ENCODE measurements at regions not wholly inside any gene's neighbourhood (a gene's known extent, or its start where the extent isn't known, plus 50 kb on each side); places are given as distances from the start of the nearest gene placed in this dataset.

DNA sequence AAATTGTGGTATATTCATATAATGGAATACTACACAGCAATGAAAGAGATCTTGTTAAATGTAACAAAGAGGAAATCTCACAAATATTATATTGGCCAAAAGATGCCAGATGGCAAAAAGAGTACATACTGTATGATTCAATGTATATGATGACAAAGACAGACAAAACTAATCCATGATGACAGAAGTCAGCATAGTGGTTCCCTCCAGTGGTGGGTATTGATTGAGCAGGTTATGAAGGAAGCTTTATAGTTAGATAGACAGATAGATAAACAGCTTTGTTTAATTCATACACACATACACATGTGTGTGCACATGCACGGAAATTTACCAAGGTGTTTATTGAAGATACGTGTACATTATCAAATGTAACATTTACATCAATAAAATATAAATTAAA, 74.4 kb upstream of the SMIM36 start:
- no peaks in the 10 kb centered on the region for H3K27me3 ChIP-seq (ENCODE audit: low read length)
- TF ChIP-seq, protein P1, sequence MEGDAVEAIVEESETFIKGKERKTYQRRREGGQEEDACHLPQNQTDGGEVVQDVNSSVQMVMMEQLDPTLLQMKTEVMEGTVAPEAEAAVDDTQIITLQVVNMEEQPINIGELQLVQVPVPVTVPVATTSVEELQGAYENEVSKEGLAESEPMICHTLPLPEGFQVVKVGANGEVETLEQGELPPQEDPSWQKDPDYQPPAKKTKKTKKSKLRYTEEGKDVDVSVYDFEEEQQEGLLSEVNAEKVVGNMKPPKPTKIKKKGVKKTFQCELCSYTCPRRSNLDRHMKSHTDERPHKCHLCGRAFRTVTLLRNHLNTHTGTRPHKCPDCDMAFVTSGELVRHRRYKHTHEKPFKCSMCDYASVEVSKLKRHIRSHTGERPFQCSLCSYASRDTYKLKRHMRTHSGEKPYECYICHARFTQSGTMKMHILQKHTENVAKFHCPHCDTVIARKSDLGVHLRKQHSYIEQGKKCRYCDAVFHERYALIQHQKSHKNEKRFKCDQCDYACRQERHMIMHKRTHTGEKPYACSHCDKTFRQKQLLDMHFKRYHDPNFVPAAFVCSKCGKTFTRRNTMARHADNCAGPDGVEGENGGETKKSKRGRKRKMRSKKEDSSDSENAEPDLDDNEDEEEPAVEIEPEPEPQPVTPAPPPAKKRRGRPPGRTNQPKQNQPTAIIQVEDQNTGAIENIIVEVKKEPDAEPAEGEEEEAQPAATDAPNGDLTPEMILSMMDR (IDR thresholded peaks at IDR 0.05; ENCODE audit: insufficient read depth, low read length, poor library complexity, severe bottlenecking): no peak

DNA sequence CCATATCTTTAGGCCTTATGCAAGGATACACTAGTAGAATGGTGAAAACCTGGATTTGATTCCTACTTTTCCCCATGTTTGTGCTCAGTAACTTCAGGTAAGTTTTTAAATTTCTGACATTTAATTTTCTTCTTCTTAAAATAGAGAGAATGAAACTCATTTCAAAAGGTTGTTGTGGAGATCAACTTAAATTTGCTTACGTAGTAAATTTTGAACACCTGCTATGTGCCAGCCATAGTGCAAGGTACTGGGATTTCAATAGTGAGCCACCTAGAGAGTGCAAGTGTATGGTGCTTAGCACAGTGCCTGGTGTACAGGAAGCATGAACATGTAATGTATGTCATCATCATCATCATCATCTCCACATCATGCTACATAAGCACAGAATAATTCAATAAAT, 73.6 kb upstream of the SMIM36 start:
- Histone ChIP-seq H3K27ac (ENCODE audit: low read depth, low read length) (no peak overlapping the region), H3F3A (ENCODE audit: insufficient read depth) (no peaks in the 10 kb centered on the region)

More for the DNA sequence above, 74.4 kb upstream of the SMIM36 start:
- H3F3A ChIP-seq (ENCODE audit: insufficient read depth): no peaks in the 10 kb centered on the region
- no peaks in the 10 kb centered on the region for H3K9me3 ChIP-seq (ENCODE audit: insufficient read depth, low read length)
- no peak overlapping the region for H3K27ac ChIP-seq (ENCODE audit: low read depth, low read length)
- H4K20me1 ChIP-seq (ENCODE audit: low read depth, low read length): no peaks in the 10 kb centered on the region
- H3K9me2 ChIP-seq (replicated peaks; ENCODE audit: insufficient read depth, low read length): no peaks in the 10 kb centered on the region
- H3K36me3 ChIP-seq (ENCODE audit: low read length): no peaks in the 10 kb centered on the region
- no peaks in the 10 kb centered on the region for H3K79me2 ChIP-seq (ENCODE audit: insufficient read depth, low read length)
- H3K9ac ChIP-seq (ENCODE audit: low read length): no peak overlapping the region
- no peak overlapping the region for H3K4me3 ChIP-seq (ENCODE audit: insufficient read depth, low read length, poor library complexity, severe bottlenecking)
- no peak overlapping the region for H2AFZ ChIP-seq (ENCODE audit: low read depth, low read length, severe bottlenecking)
- no peak overlapping the region for H3K4me2 ChIP-seq (ENCODE audit: low read depth, low read length, poor library complexity, severe bottlenecking)

DNA sequence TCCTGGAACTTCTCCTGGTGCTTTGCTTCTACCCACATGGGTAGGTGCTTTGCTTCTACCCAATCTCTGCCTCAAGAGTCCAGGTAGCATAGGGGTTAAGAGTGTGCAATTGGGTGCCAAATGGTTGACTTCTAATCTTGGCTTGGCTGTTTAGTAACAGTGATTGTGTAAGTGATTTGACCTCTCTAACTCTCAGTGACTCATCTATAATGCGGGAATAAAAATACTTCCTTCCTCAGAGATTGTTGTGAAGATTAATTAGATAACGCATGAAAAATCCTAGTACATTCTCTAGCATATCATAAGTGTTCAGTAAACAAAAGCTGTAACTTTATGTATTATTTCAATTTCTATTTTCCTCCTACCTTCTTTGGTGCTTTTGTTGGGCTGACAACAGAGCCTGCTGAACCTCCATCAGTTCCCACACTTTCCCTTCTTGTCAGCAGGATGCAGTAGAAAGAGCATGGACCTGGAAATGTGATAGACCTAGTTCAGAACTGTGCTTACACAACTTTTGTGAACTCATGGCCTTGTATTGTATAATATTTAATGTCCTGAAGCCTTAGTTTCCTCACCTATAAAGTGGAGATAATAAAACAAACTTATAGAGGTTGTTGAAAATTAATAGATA, 72.9 kb upstream of the SMIM36 start:
- no peaks in the 10 kb centered on the region for H3F3A ChIP-seq (ENCODE audit: insufficient read depth)
- H3K27ac ChIP-seq (ENCODE audit: low read depth, low read length): no peak overlapping the region
- H3K36me3 ChIP-seq (ENCODE audit: low read length): no peaks in the 10 kb centered on the region
- H3K79me2 ChIP-seq (ENCODE audit: insufficient read depth, low read length): no peaks in the 10 kb centered on the region
- H3K27me3 ChIP-seq (ENCODE audit: low read length): no peaks in the 10 kb centered on the region
- no peaks in the 10 kb centered on the region for H3K9me2 ChIP-seq (replicated peaks; ENCODE audit: insufficient read depth, low read length)
- no peak overlapping the region for H3K4me2 ChIP-seq (ENCODE audit: low read depth, low read length, poor library complexity, severe bottlenecking)
- H2AFZ ChIP-seq (ENCODE audit: low read depth, low read length, severe bottlenecking): no peak overlapping the region
- H3K4me3 ChIP-seq (ENCODE audit: insufficient read depth, low read length, poor library complexity, severe bottlenecking): no peak overlapping the region
- TF ChIP-seq, protein P1 (IDR thresholded peaks at IDR 0.05; ENCODE audit: insufficient read depth, low read length, poor library complexity, severe bottlenecking): no peak
- no peak for TF ChIP-seq EZH2phosphoT487 (conservative IDR thresholded peaks at IDR 0.05; ENCODE audit: low read length)
- no peaks in the 10 kb centered on the region for H4K20me1 ChIP-seq (ENCODE audit: low read depth, low read length)
- H3K9me3 ChIP-seq (ENCODE audit: insufficient read depth, low read length): no peaks in the 10 kb centered on the region
- H3K9ac ChIP-seq (ENCODE audit: low read length): no peak overlapping the region

More for the DNA sequence above, 73.6 kb upstream of the SMIM36 start:
- no peaks in the 10 kb centered on the region for H3K79me2 ChIP-seq (ENCODE audit: insufficient read depth, low read length)
- H2AFZ ChIP-seq (ENCODE audit: low read depth, low read length, severe bottlenecking): no peak overlapping the region
- H3K27me3 ChIP-seq (ENCODE audit: low read length): no peaks in the 10 kb centered on the region
- no peak overlapping the region for H3K4me2 ChIP-seq (ENCODE audit: low read depth, low read length, poor library complexity, severe bottlenecking)
- no peaks in the 10 kb centered on the region for H3K9me3 ChIP-seq (ENCODE audit: insufficient read depth, low read length)
- H3K9me2 ChIP-seq (replicated peaks; ENCODE audit: insufficient read depth, low read length): no peaks in the 10 kb centered on the region
- H3K4me3 ChIP-seq (ENCODE audit: insufficient read depth, low read length, poor library complexity, severe bottlenecking): no peak overlapping the region
- no peak overlapping the region for H3K9ac ChIP-seq (ENCODE audit: low read length)
- TF ChIP-seq, protein P1 (IDR thresholded peaks at IDR 0.05; ENCODE audit: insufficient read depth, low read length, poor library complexity, severe bottlenecking): no peak
- TF ChIP-seq EZH2phosphoT487 (conservative IDR thresholded peaks at IDR 0.05; ENCODE audit: low read length): no peak
- no peaks in the 10 kb centered on the region for H3K36me3 ChIP-seq (ENCODE audit: low read length)
- no peaks in the 10 kb centered on the region for H4K20me1 ChIP-seq (ENCODE audit: low read depth, low read length)

Measured in SU-DHL-6 (cell line).